CD4-positive, alpha-beta T cell treated with Interleukin-4 for 4 hours (primary cell): ENCODE measurements at regions not wholly inside any gene's neighbourhood (a gene's known extent, or its start where the extent isn't known, plus 50 kb on each side); places are given as distances from the start of the nearest gene placed in this dataset.
"Not testable (repeated sequence)": the region's sequence is repeated elsewhere in the genome, so short reads cannot be mapped to it uniquely, and the experiment has no call there.

Experiments used
- DNase-seq: peaks from one replicate; pipeline ENCODE4 v3.0.0-alpha.2; 2020

GRCh38 chr7:120163449-120163848 lies 109.5 kb upstream of the KCND2 start:
- DNase-seq = no peak

- DNase-seq = no peak
Observed at GRCh38 chr7:120165227-120165626, 107.7 kb upstream of the KCND2 start.

GRCh38 chr7:120168066-120168465 lies 104.9 kb upstream of the KCND2 start:
- no peak for DNase-seq

- no peak for DNase-seq
Observed at GRCh38 chr7:120169996-120170783, 102.8 kb upstream of the KCND2 start.

GRCh38 chr7:120170834-120171233 lies 102.1 kb upstream of the KCND2 start:
- DNase-seq = no peak

- no peak for DNase-seq
Observed at GRCh38 chr7:120171406-120171805, 101.6 kb upstream of the KCND2 start.

GRCh38 chr7:120180221-120180620 lies 92.8 kb upstream of the KCND2 start:
- DNase-seq = no peak

- DNase-seq = no peak
Observed at GRCh38 chr7:120181499-120181898, 91.5 kb upstream of the KCND2 start.

GRCh38 chr7:120184866-120185265 lies 88.1 kb upstream of the KCND2 start:
- DNase-seq = no peak

GRCh38 chr7:120185940-120186682 lies 86.9 kb upstream of the KCND2 start:
- no peak for DNase-seq

GRCh38 chr7:120186688-120187087 lies 86.3 kb upstream of the KCND2 start:
- DNase-seq = no peak

- DNase-seq = no peak
Observed at GRCh38 chr7:120189623-120190022, 83.4 kb upstream of the KCND2 start.

- no peak for DNase-seq
Observed at GRCh38 chr7:120190109-120190508, 82.9 kb upstream of the KCND2 start.

- DNase-seq = no peak
Observed at GRCh38 chr7:120190566-120190965, 82.4 kb upstream of the KCND2 start.

- not testable (repeated sequence) for DNase-seq
Observed at GRCh38 chr7:120191423-120191822, 81.6 kb upstream of the KCND2 start.

- DNase-seq = no peak
Observed at GRCh38 chr7:120201290-120201689, 71.7 kb upstream of the KCND2 start.

GRCh38 chr7:120205101-120205500 lies 67.9 kb upstream of the KCND2 start:
- DNase-seq = no peak

GRCh38 chr7:120207037-120207436 lies 65.9 kb upstream of the KCND2 start:
- DNase-seq = no peak

GRCh38 chr7:120215654-120216053 lies 57.3 kb upstream of the KCND2 start:
- no peak for DNase-seq

GRCh38 chr7:120216947-120217346 lies 56.0 kb upstream of the KCND2 start:
- DNase-seq = no peak

GRCh38 chr7:120218712-120219111 lies 54.3 kb upstream of the KCND2 start:
- DNase-seq = no peak

- no peak for DNase-seq
Observed at GRCh38 chr7:120221666-120222065, 51.3 kb upstream of the KCND2 start.
